Thyroid gland (tissue), 4 donors: ENCODE measurements at regions not wholly inside any gene's neighbourhood (a gene's known extent, or its start where the extent isn't known, plus 50 kb on each side); places are given as distances from the start of the nearest gene placed in this dataset.

Experiments
- DNase-seq, 2 donors: peaks; one replicate each; pipeline ENCODE4 v3.0.0-alpha.2; 2019
- H3K27ac ChIP-seq, 3 donors: fragments of 200-600 bp; sonication (generic); 1 replicate in 2 of 3; 2 replicates in 1 of 3; pipeline ENCODE4 v1.5.1; 2016 to 2019; ENCODE audit warnings: mild to moderate bottlenecking in 1 of 3, moderate library complexity in 1 of 3
- H3K27me3 ChIP-seq: fragments of 200-600 bp; sonication (generic); one replicate; pipeline ENCODE4 v1.5.1; 2019
- H3K36me3 ChIP-seq, 2 donors: fragments of 200-600 bp; sonication (generic); one replicate each; pipeline ENCODE4 v1.5.1; 2016 to 2019
- H3K4me1 ChIP-seq, 2 donors: fragments of 200-600 bp; sonication (generic); one replicate each; pipeline ENCODE4 v1.5.1; 2017 to 2019
- H3K4me3 ChIP-seq, 3 donors: fragments of 200-600 bp; sonication (generic); replicated peaks in 1 of 3; 1 replicate in 2 of 3; 2 replicates in 1 of 3; pipeline ENCODE4 v1.5.1; 2016; ENCODE audit warnings: mild to moderate bottlenecking in 1 of 3
- H3K9me3 ChIP-seq: fragments of 200-600 bp; sonication (generic); one replicate; pipeline ENCODE4 v1.5.1; 2017
- CTCF ChIP-seq, 6 experiments: fragments of 200-600 bp in 3 of 6; fragments of 450-650 bp in 3 of 6; sonication (generic) in 3 of 6; IDR thresholded peaks; one replicate each; pipeline ENCODE4 v1.5.1; 2016 to 2019; ENCODE audit warnings: antibody characterized with exemption in 6 of 6, mild to moderate bottlenecking in 2 of 6, inconsistent platforms in 1 of 6, moderate library complexity in 1 of 6
- POLR2A ChIP-seq, 2 donors: fragments of 450-650 bp; IDR thresholded peaks; one replicate each; pipeline ENCODE4 v1.6.1; 2017; ENCODE audit warnings: antibody characterized with exemption in 2 of 2, mild to moderate bottlenecking in 2 of 2, moderate library complexity in 1 of 2
- WGBS, 2 donors: methylation state at CpG; one replicate each; pipeline ENCODE4 v1.1.5; 2017; 5-methylcytosine and 5-hydroxymethylcytosine counted together
- intact Hi-C: fragments of 100-400 bp; cut with DNase I; formaldehyde crosslinking; loops from one replicate; pipeline ENCODE4 v1.15.1; 2023

GRCh38 chr4:11801466-11802446, 373.1 kb upstream of the HS3ST1 start:
- Histone ChIP-seq H3K27ac (peak overlapping the region in 1 of 3 donors; percentile 12), H3K4me1 (no peaks in the 10 kb centered on the region), H3K9me3 (no peaks in the 10 kb centered on the region), H3K27me3 (no peaks in the 10 kb centered on the region), H3K36me3 (no peaks in the 10 kb centered on the region), H3K4me3 (no peak overlapping the region)
- 68 to 70% methylated on average over 7 of the region's 7 CpGs for WGBS, 2 donors
- intact Hi-C loops, result no loop called here
- no peak for DNase-seq
- TF ChIP-seq POLR2A (IDR thresholded peaks at IDR 0.05) (no peak), CTCF (IDR thresholded peaks at IDR 0.05) (no peak)

- Histone ChIP-seq H3K9me3 (no peaks in the 10 kb centered on the region), H3K27ac (no peak overlapping the region), H3K27me3 (no peaks in the 10 kb centered on the region), H3K4me1 (no peaks in the 10 kb centered on the region), H3K36me3 (no peaks in the 10 kb centered on the region), H3K4me3 (no peak overlapping the region)
- no peak for TF ChIP-seq CTCF (IDR thresholded peaks at IDR 0.05)
- intact Hi-C loops, result no loop called here
- no peak for DNase-seq
- WGBS, 2 donors, result 45 to 54% methylated on average over 1 of the region's 1 CpG
Observed at GRCh38 chr4:11799196-11799595, 370.5 kb upstream of the HS3ST1 start.

GRCh38 chr4:11791797-11792196, 363.1 kb upstream of the HS3ST1 start:
- no peaks in the 10 kb centered on the region for H3K9me3 ChIP-seq
- H3K4me1 ChIP-seq, result no peaks in the 10 kb centered on the region
- H3K27me3 ChIP-seq, result no peaks in the 10 kb centered on the region
- DNase-seq, result no peak
- intact Hi-C loops, result no loop called here
- TF ChIP-seq CTCF (IDR thresholded peaks at IDR 0.05) (no peak), POLR2A (IDR thresholded peaks at IDR 0.05) (no peak)
- no peaks in the 10 kb centered on the region for H3K36me3 ChIP-seq
- 61 to 68% methylated on average over 3 of the region's 3 CpGs for WGBS, 2 donors
- no peak overlapping the region for H3K4me3 ChIP-seq
- H3K27ac ChIP-seq, result no peak overlapping the region

GRCh38 chr4:11790230-11790629, 361.5 kb upstream of the HS3ST1 start:
- 92 to 96% methylated on average over 4 of the region's 4 CpGs for WGBS, 2 donors
- Histone ChIP-seq H3K27ac (no peak overlapping the region), H3K36me3 (no peaks in the 10 kb centered on the region), H3K27me3 (no peaks in the 10 kb centered on the region), H3K4me1 (no peaks in the 10 kb centered on the region), H3K4me3 (no peak overlapping the region), H3K9me3 (no peaks in the 10 kb centered on the region)
- TF ChIP-seq POLR2A (IDR thresholded peaks at IDR 0.05) (no peak), CTCF (IDR thresholded peaks at IDR 0.05) (no peak)
- DNase-seq, result no peak
- intact Hi-C loops, result no loop called here

DNA sequence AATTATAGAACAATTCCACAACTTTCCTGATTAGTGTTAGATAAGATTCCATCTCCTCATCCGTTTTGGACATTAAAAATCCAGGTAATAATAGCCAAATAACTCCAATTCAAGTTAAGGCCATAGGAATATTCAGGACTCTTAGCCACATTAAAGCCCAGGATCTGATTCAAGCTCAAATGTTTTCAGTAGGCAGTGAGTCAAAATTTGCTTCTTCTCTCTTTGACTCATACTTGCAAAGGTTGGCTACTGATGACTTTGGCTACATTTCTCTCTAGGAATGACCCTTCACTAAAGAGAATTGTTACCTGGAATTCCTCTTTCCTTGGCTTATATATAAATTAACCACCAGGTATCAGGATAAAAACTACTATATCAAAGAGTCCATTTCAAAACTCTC, 354.9 kb upstream of the HS3ST1 start:
- no peak overlapping the region for H3K4me3 ChIP-seq
- intact Hi-C loops, result no loop called here
- H3K9me3 ChIP-seq, result no peaks in the 10 kb centered on the region
- H3K4me1 ChIP-seq, result no peaks in the 10 kb centered on the region
- WGBS, 2 donors, result 70 to 72% methylated on average over 1 of the region's 1 CpG
- H3K27me3 ChIP-seq, result no peaks in the 10 kb centered on the region
- H3K36me3 ChIP-seq, result no peaks in the 10 kb centered on the region
- TF ChIP-seq CTCF (IDR thresholded peaks at IDR 0.05) (no peak), POLR2A (IDR thresholded peaks at IDR 0.05) (no peak)
- no peak overlapping the region for H3K27ac ChIP-seq
- no peak for DNase-seq
